WTC11 (cell line): ENCODE measurements at regions not wholly inside any gene's neighbourhood (a gene's known extent, or its start where the extent isn't known, plus 50 kb on each side); places are given as distances from the start of the nearest gene placed in this dataset.

Experiments
- ATAC-seq: fragments of 200-7000 bp; cut with Tn5 transposase; 2 replicates; pipeline ENCODE4 v1.10.0; 2021; ENCODE audit warnings: mild to moderate bottlenecking, moderate library complexity
- CTCF ChIA-PET: fragments of 300-600 bp; sonication (Branson Sonifier 250); formaldehyde crosslinking; loops from one replicate; lab custom pipeline; 2021; ENCODE audit warnings: antibody characterized with exemption; lab: Charles Lee
- POLR2A ChIA-PET: fragments of 350-600 bp; sonication (Branson Sonifier 250); formaldehyde crosslinking; loops from one replicate; lab custom pipeline; 2021; ENCODE audit warnings: antibody characterized with exemption; lab: Charles Lee
- DNase-seq: peaks from one replicate; pipeline ENCODE4 v3.0.0; 2021; ENCODE audit warnings: low spot score
- H3K27ac Mint-ChIP-seq: 2 replicates; pipeline ENCODE4 v1.8.0; 2021; ENCODE audit warnings: mixed read lengths
- H3K27me3 Mint-ChIP-seq: 2 replicates; pipeline ENCODE4 v1.8.0; 2021; ENCODE audit warnings: low read depth, mild to moderate bottlenecking, moderate library complexity, mixed read lengths
- H3K36me3 Mint-ChIP-seq: 2 replicates; pipeline ENCODE4 v1.8.0; 2021; ENCODE audit warnings: mixed read lengths
- H3K4me1 Mint-ChIP-seq: 2 replicates; pipeline ENCODE4 v1.8.0; 2022; ENCODE audit warnings: mixed read lengths
- H3K4me3 Mint-ChIP-seq: 2 replicates; pipeline ENCODE4 v1.8.0; 2021; ENCODE audit warnings: mild to moderate bottlenecking, moderate library complexity, mixed read lengths
- H3K9me3 Mint-ChIP-seq: 2 replicates; pipeline ENCODE4 v1.8.0; 2021; ENCODE audit warnings: mixed read lengths
- AFF4 ChIP-seq: sonication (generic); formaldehyde crosslinking; IDR thresholded peaks from 2 replicates; pipeline ENCODE4 v1.8.1; 2023; ENCODE audit warnings: mild to moderate bottlenecking, missing genetic modification reagents, borderline replicate concordance
- E2F1 ChIP-seq: sonication (generic); formaldehyde crosslinking; IDR thresholded peaks from 2 replicates; pipeline ENCODE4 v1.8.0; 2022; ENCODE audit warnings: mild to moderate bottlenecking, missing genetic modification reagents
- FOXP4 ChIP-seq: sonication (generic); formaldehyde crosslinking; IDR thresholded peaks from 2 replicates; pipeline ENCODE4 v1.8.0; 2022; ENCODE audit warnings: mild to moderate bottlenecking, missing genetic modification reagents
- IRF2 ChIP-seq: sonication (generic); formaldehyde crosslinking; IDR thresholded peaks from 2 replicates; pipeline ENCODE4 v1.8.0; 2022; ENCODE audit warnings: low read depth, missing genetic modification reagents, borderline replicate concordance
- KAT7 ChIP-seq: sonication (generic); formaldehyde crosslinking; IDR thresholded peaks from 2 replicates; pipeline ENCODE4 v1.8.1; 2023; ENCODE audit warnings: missing genetic modification reagents, mild to moderate bottlenecking, borderline replicate concordance
- PRDM15 ChIP-seq: sonication (generic); formaldehyde crosslinking; IDR thresholded peaks from 2 replicates; pipeline ENCODE4 v1.8.0; 2022; ENCODE audit warnings: missing genetic modification reagents
- SMAD3 ChIP-seq: sonication (generic); formaldehyde crosslinking; IDR thresholded peaks from 2 replicates; pipeline ENCODE4 v1.8.0; 2022; ENCODE audit warnings: missing genetic modification reagents, mild to moderate bottlenecking, borderline replicate concordance
- TEAD4 ChIP-seq: sonication (generic); formaldehyde crosslinking; IDR thresholded peaks from 2 replicates; pipeline ENCODE4 v1.8.0; 2022; ENCODE audit warnings: mild to moderate bottlenecking, missing genetic modification reagents
- ZNF232 ChIP-seq: sonication (generic); formaldehyde crosslinking; IDR thresholded peaks from 2 replicates; pipeline ENCODE4 v1.8.0; 2022; ENCODE audit warnings: mild to moderate bottlenecking, missing genetic modification reagents
- ZNF263 ChIP-seq: sonication (generic); formaldehyde crosslinking; IDR thresholded peaks from 2 replicates; pipeline ENCODE4 v1.8.1; 2022; ENCODE audit warnings: low read depth, mild to moderate bottlenecking, moderate library complexity, missing genetic modification reagents
- TF ChIP-seq, protein P1 (sequence below): fragments of 250-450 bp; sonication (Bioruptor Pico); conservative IDR thresholded peaks from 2 replicates; pipeline ENCODE4 v1.9.0; 2021; ENCODE audit warnings: mild to moderate bottlenecking
- TF ChIP-seq, protein P2 (sequence below): fragments of 250-450 bp; sonication (Bioruptor Pico); IDR thresholded peaks from 2 replicates; pipeline ENCODE4 v1.9.0; 2021; ENCODE audit warnings: mild to moderate bottlenecking

DNA sequence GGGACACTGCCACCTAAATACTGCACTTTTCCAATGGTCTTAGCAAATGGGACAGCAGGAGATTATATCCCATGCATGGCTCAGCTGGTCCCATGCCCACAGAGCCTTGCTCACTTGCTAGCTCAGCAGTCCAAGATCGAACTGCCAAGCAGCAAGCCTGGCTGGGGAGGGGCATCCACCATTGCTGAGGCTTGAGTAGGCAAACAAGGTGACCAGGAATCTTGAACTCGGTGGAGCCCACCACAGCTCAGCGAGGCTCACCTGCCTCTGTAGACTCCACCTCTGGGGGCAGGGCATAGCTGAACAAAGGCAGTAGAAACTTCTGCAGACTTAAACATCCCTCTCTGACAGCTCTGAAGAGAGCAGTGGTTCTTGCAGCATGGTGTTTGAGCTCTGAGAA is 370.8 kb upstream of the MGAT4C start:
- Mint-ChIP-seq H3K27me3 (peaks cover 3% of the 10 kb centered on the region; the same call in 1 of the 2 replicates), H3K4me3 (no peak overlapping the region), H3K4me1 (no peaks in the 10 kb centered on the region), H3K36me3 (peaks cover 39% of the 10 kb centered on the region), H3K27ac (no peak overlapping the region), H3K9me3 (peaks cover 73% of the 10 kb centered on the region)
- ChIA-PET CTCF (no interaction called here), POLR2A (no interaction called here)
- TF ChIP-seq IRF2 (CRISPR knock-in tag) (no peak), SMAD3 (CRISPR knock-in tag) (no peak), FOXP4 (CRISPR knock-in tag) (no peak), PRDM15 (CRISPR knock-in tag) (no peak), E2F1 (CRISPR knock-in tag) (no peak), AFF4 (no peak), KAT7 (no peak), ZNF232 (CRISPR knock-in tag) (no peak), TEAD4 (CRISPR knock-in tag) (no peak), ZNF263 (CRISPR knock-in tag) (no peak)
- TF ChIP-seq, protein P1, sequence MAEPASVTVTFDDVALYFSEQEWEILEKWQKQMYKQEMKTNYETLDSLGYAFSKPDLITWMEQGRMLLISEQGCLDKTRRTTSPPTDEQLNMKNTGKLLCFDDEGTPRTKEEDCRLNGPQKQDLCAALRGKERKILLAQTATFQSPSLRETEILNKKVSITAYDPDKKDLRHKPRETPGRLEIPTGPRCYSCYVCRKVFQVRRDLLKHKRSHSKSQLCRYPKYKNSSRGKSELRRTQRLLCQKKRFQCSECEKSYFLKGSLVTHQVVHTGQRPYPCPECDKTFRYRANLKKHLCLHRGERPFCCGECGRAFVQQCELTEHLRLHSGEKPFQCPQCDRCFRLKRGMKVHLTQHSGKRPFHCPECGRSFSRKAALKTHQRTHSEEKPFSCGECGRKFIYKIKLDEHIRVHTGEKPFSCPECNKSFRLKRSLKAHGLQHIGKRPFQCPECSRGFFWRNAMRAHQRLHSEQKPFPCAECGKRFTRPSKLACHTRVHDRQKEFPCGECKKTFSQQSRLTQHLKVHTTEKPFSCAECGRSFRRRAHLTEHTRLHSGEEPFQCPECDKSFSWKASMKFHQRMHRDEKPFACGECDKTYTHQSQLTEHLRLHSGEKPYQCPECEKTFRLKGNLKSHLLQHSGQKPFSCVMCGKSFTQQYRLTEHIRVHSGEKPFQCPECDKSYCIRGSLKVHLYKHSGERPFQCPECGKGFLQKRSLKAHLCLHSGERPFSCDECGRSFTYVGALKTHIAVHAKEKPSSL, result no peak
- TF ChIP-seq, protein P2, sequence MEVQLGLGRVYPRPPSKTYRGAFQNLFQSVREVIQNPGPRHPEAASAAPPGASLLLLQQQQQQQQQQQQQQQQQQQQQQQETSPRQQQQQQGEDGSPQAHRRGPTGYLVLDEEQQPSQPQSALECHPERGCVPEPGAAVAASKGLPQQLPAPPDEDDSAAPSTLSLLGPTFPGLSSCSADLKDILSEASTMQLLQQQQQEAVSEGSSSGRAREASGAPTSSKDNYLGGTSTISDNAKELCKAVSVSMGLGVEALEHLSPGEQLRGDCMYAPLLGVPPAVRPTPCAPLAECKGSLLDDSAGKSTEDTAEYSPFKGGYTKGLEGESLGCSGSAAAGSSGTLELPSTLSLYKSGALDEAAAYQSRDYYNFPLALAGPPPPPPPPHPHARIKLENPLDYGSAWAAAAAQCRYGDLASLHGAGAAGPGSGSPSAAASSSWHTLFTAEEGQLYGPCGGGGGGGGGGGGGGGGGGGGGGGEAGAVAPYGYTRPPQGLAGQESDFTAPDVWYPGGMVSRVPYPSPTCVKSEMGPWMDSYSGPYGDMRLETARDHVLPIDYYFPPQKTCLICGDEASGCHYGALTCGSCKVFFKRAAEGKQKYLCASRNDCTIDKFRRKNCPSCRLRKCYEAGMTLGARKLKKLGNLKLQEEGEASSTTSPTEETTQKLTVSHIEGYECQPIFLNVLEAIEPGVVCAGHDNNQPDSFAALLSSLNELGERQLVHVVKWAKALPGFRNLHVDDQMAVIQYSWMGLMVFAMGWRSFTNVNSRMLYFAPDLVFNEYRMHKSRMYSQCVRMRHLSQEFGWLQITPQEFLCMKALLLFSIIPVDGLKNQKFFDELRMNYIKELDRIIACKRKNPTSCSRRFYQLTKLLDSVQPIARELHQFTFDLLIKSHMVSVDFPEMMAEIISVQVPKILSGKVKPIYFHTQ (CRISPR knock-in tag), result no peak
- no peak for ATAC-seq
- DNase-seq, result no peak
